ENCODE measurements at regions not wholly inside any gene's neighbourhood (a gene's known extent, or its start where the extent isn't known, plus 50 kb on each side); places are given as distances from the start of the nearest gene placed in this dataset.
A peak's percentile ranks its signal among the peaks of the same experiment; 100 is the strongest.

DNA sequence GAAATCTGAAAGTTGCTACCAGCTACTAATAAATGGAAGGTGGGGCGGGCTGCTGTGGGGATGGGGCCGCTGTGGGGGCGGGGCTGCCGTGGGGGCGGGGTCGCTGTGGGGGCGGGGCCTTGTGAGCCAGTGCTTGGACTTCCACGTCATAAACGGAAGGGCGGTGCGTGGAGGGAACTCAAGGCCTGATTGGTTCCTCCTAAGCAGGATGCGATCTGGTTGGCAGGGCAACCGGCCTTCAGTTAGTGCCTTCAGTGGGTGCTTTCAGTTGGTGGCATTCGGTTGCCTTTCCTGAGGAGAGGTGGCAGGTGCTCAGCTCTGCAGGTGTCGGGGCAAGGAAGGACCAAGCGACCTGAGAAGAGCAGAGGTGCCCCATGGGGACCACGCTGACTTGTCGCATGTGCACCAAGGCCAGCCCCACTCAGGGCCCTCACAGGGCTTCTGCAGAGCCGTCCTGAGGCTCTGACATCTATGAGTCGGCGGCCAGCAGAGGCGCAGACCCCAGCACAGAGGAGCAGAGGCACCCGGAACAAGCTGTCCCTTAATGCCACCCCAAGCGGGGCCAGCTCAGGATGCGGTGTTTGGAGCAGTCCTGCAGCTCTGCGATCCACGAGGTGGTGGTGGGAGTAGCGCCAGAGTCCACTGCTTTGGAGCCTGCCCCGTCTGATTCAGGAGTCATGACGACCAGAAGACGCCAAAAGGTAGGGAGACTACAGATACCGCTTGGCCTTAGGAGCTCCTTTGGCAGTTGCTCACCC is 54.4 kb upstream of the PDSS1 start:
- H3K79me2 ChIP-seq (ENCODE audit: insufficient read depth, low read length) = no peaks in the 10 kb centered on the region
- TF ChIP-seq, protein P1, sequence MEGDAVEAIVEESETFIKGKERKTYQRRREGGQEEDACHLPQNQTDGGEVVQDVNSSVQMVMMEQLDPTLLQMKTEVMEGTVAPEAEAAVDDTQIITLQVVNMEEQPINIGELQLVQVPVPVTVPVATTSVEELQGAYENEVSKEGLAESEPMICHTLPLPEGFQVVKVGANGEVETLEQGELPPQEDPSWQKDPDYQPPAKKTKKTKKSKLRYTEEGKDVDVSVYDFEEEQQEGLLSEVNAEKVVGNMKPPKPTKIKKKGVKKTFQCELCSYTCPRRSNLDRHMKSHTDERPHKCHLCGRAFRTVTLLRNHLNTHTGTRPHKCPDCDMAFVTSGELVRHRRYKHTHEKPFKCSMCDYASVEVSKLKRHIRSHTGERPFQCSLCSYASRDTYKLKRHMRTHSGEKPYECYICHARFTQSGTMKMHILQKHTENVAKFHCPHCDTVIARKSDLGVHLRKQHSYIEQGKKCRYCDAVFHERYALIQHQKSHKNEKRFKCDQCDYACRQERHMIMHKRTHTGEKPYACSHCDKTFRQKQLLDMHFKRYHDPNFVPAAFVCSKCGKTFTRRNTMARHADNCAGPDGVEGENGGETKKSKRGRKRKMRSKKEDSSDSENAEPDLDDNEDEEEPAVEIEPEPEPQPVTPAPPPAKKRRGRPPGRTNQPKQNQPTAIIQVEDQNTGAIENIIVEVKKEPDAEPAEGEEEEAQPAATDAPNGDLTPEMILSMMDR (IDR thresholded peaks at IDR 0.05) = no peak
- H3K4me3 ChIP-seq (replicated peaks in 1 of 3; ENCODE audit: low read depth in 2 of 3, low read length in 3 of 3) = no peak overlapping the region
- intact Hi-C loops (cut with micrococcal nuclease) = no loop called here
- H3K9me3 ChIP-seq (replicated peaks in 1 of 2; ENCODE audit: control insufficient read depth in 1 of 2, insufficient read depth in 1 of 2, low read length in 2 of 2) = no peaks in the 10 kb centered on the region
- Mint-ChIP-seq H3K9me3 (peaks cover 0 to 2% (median 2%) of the 10 kb centered on the region in 7 donors), H3K4me1 (peaks cover 30% of the 10 kb centered on the region), H3K4me3 (no peak overlapping the region), H3K36me3 (peaks cover 0 to 2% of the 10 kb centered on the region in 2 donors), H3K27me3 (ENCODE audit: low read depth in 3 of 3) (peaks cover 0 to 2% (median 2%) of the 10 kb centered on the region in 3 donors), H3K27ac (no peak overlapping the region)
- 92% methylated on average over 28 of the region's 32 CpGs for WGBS (ENCODE audit: insufficient coverage)
- no peaks in the 10 kb centered on the region for H3K27me3 ChIP-seq (ENCODE audit: control insufficient read depth in 2 of 2, insufficient read depth in 2 of 2, low read length in 2 of 2)
- H2AFZ ChIP-seq (ENCODE audit: insufficient read depth, low read depth, low read length, poor library complexity, severe bottlenecking) = no peak overlapping the region
- H3K9ac ChIP-seq (ENCODE audit: insufficient read depth, low read length, poor library complexity, severe bottlenecking) = no peak overlapping the region
- H3K4me1 ChIP-seq (ENCODE audit: control insufficient read depth in 1 of 2, insufficient read depth in 2 of 2, low read length in 2 of 2) = peaks cover 19 to 25% of the 10 kb centered on the region in 2 donors
- DNase-seq = no peak
- H4K20me1 ChIP-seq (ENCODE audit: insufficient read depth, low read length) = no peaks in the 10 kb centered on the region
- H3K27ac ChIP-seq (ENCODE audit: low read depth in 1 of 2, low read length in 2 of 2) = no peak overlapping the region
- H3K36me3 ChIP-seq (replicated peaks in 1 of 2; ENCODE audit: control insufficient read depth in 1 of 2, insufficient read depth in 2 of 2, low read length in 2 of 2) = no peaks in the 10 kb centered on the region
- H3K4me2 ChIP-seq (replicated peaks; ENCODE audit: extremely low read depth, low read length, poor library complexity, severe bottlenecking) = no peak overlapping the region

DNA sequence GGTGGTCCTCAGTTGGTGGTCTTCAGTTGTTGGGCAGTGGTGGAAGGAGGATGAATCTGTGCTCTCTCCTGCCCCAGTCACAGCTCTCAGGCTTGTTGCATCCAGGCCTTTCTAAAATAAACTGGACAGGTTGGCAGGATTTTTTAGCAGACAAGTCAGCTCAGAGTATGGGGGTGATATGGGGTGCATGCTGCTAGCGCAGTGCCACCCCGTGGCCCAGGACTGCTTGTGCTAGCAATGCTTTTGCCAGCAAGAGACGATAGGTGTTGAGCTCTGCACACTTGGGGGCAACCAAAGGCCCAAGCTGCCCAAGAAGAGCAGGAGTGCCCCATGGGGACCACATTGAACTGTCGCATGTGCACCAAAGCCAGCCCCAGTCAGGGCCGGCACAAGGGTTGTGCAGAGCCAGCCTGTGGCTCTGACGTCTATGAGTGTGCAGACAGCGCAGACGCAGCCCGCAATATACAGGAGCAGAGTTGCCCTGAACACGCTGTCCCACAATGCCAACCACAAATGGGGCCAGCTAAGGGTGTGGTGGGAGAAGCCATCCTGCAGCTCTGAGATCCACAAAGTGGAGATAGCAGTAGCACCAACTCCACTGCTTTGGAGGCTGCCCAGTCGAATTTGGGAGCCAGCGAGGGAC is 49.8 kb upstream of the PDSS1 start:
- no peak for DNase-seq
- Histone ChIP-seq H4K20me1 (ENCODE audit: insufficient read depth, low read length) (no peaks in the 10 kb centered on the region), H3K4me2 (replicated peaks; ENCODE audit: extremely low read depth, low read length, poor library complexity, severe bottlenecking) (no peak overlapping the region), H3K79me2 (ENCODE audit: insufficient read depth, low read length) (no peaks in the 10 kb centered on the region), H3K27me3 (ENCODE audit: control insufficient read depth in 2 of 2, insufficient read depth in 2 of 2, low read length in 2 of 2) (no peaks in the 10 kb centered on the region), H3K4me1 (ENCODE audit: control insufficient read depth in 1 of 2, insufficient read depth in 2 of 2, low read length in 2 of 2) (peaks cover 22 to 28% of the 10 kb centered on the region in 2 donors), H3K9ac (ENCODE audit: insufficient read depth, low read length, poor library complexity, severe bottlenecking) (no peak overlapping the region), H3K4me3 (replicated peaks in 1 of 3; ENCODE audit: low read depth in 2 of 3, low read length in 3 of 3) (no peak overlapping the region), H3K27ac (ENCODE audit: low read depth in 1 of 2, low read length in 2 of 2) (no peak overlapping the region), H3K9me3 (replicated peaks in 1 of 2; ENCODE audit: control insufficient read depth in 1 of 2, insufficient read depth in 1 of 2, low read length in 2 of 2) (no peaks in the 10 kb centered on the region), H2AFZ (ENCODE audit: insufficient read depth, low read depth, low read length, poor library complexity, severe bottlenecking) (no peak overlapping the region), H3K36me3 (replicated peaks in 1 of 2; ENCODE audit: control insufficient read depth in 1 of 2, insufficient read depth in 2 of 2, low read length in 2 of 2) (no peaks in the 10 kb centered on the region)
- Mint-ChIP-seq H3K36me3 (peaks cover 0 to 2% of the 10 kb centered on the region in 2 donors), H3K4me3 (no peak overlapping the region), H3K27ac (peak overlapping the region in 1 of 7 donors; percentile 36), H3K4me1 (peaks cover 49% of the 10 kb centered on the region), H3K27me3 (ENCODE audit: low read depth in 3 of 3) (peaks cover 0 to 4% (median 2%) of the 10 kb centered on the region in 3 donors), H3K9me3 (peaks cover 0 to 5% (median 0%) of the 10 kb centered on the region in 7 donors)
- intact Hi-C loops (cut with micrococcal nuclease) = no loop called here
- TF ChIP-seq, protein P1 (IDR thresholded peaks at IDR 0.05) = no peak
- 98% methylated on average over 7 of the region's 12 CpGs for WGBS (ENCODE audit: insufficient coverage)
